Ascending aorta (tissue), 2 donors: ENCODE measurements at regions not wholly inside any gene's neighbourhood (a gene's known extent, or its start where the extent isn't known, plus 50 kb on each side); places are given as distances from the start of the nearest gene placed in this dataset.

Experiments used
- DNase-seq, 2 donors: peaks; one replicate each; pipeline ENCODE4 v3.0.0-alpha.2; 2019; ENCODE audit warnings: low spot score in 2 of 2
- H3K27ac ChIP-seq, 2 donors: fragments of 200-600 bp; sonication (generic); one replicate each; pipeline ENCODE4 v1.5.1; 2016 to 2017; ENCODE audit warnings: mild to moderate bottlenecking in 1 of 2
- H3K27me3 ChIP-seq: fragments of 200-600 bp; sonication (generic); one replicate; pipeline ENCODE4 v1.5.1; 2017
- H3K36me3 ChIP-seq, 2 donors: fragments of 200-600 bp; sonication (generic); one replicate each; pipeline ENCODE4 v1.5.1; 2016
- H3K4me1 ChIP-seq, 2 donors: fragments of 200-600 bp; sonication (generic); one replicate each; pipeline ENCODE4 v1.5.1; 2016 to 2017; ENCODE audit warnings: mild to moderate bottlenecking in 1 of 2
- H3K4me3 ChIP-seq, 2 donors: fragments of 200-600 bp; sonication (generic); one replicate each; pipeline ENCODE4 v1.5.1; 2016 to 2017; ENCODE audit warnings: mild to moderate bottlenecking in 1 of 2
- H3K9me3 ChIP-seq, 2 donors: fragments of 200-600 bp; sonication (generic); one replicate each; pipeline ENCODE4 v1.5.1; 2016
- CTCF ChIP-seq, 3 experiments: fragments of 200-600 bp in 2 of 3; fragments of 450-650 bp in 1 of 3; sonication (generic) in 2 of 3; IDR thresholded peaks; one replicate each; pipeline ENCODE4 v1.5.1; 2016 to 2019; ENCODE audit warnings: antibody characterized with exemption in 3 of 3, mild to moderate bottlenecking in 1 of 3, moderate library complexity in 1 of 3
- intact Hi-C: fragments of 100-400 bp; cut with DNase I; formaldehyde crosslinking; loops from one replicate; pipeline ENCODE4 v1.15.1; 2023

GRCh38 chr6:151738960-151739359 lies 68.5 kb upstream of the ESR1 start:
- no peak for DNase-seq
- Histone ChIP-seq H3K9me3 (no peaks in the 10 kb centered on the region), H3K27ac (no peak overlapping the region), H3K4me1 (no peaks in the 10 kb centered on the region), H3K36me3 (no peaks in the 10 kb centered on the region), H3K4me3 (no peak overlapping the region), H3K27me3 (no peaks in the 10 kb centered on the region)
- no peak for TF ChIP-seq CTCF (IDR thresholded peaks at IDR 0.05)
- intact Hi-C loops = no loop called here

- no peak for DNase-seq
- Histone ChIP-seq H3K27me3 (no peaks in the 10 kb centered on the region), H3K36me3 (no peaks in the 10 kb centered on the region), H3K4me1 (no peaks in the 10 kb centered on the region), H3K4me3 (no peak overlapping the region), H3K27ac (no peak overlapping the region), H3K9me3 (no peaks in the 10 kb centered on the region)
- TF ChIP-seq CTCF (IDR thresholded peaks at IDR 0.05) = no peak
- intact Hi-C loops = no loop called here
Measured at GRCh38 chr6:151740820-151741219, 66.7 kb upstream of the ESR1 start.

GRCh38 chr6:151747896-151748295 lies 59.6 kb upstream of the ESR1 start:
- no peak for TF ChIP-seq CTCF (IDR thresholded peaks at IDR 0.05)
- no peak overlapping the region for H3K4me3 ChIP-seq
- DNase-seq = no peak
- no peaks in the 10 kb centered on the region for H3K27me3 ChIP-seq
- H3K36me3 ChIP-seq = no peaks in the 10 kb centered on the region
- H3K9me3 ChIP-seq = no peaks in the 10 kb centered on the region
- H3K4me1 ChIP-seq = no peaks in the 10 kb centered on the region
- no peak overlapping the region for H3K27ac ChIP-seq
- intact Hi-C loops = no loop called here

- intact Hi-C loops = no loop called here
- no peak for DNase-seq
- Histone ChIP-seq H3K4me1 (no peaks in the 10 kb centered on the region), H3K9me3 (no peaks in the 10 kb centered on the region), H3K36me3 (no peaks in the 10 kb centered on the region), H3K27me3 (no peaks in the 10 kb centered on the region), H3K4me3 (no peak overlapping the region), H3K27ac (no peak overlapping the region)
- TF ChIP-seq CTCF (IDR thresholded peaks at IDR 0.05) = no peak
Measured at GRCh38 chr6:151749341-151749740, 58.1 kb upstream of the ESR1 start.

- Histone ChIP-seq H3K36me3 (no peaks in the 10 kb centered on the region), H3K27ac (no peak overlapping the region), H3K27me3 (no peaks in the 10 kb centered on the region), H3K9me3 (no peaks in the 10 kb centered on the region), H3K4me1 (peaks cover 0 to 13% of the 10 kb centered on the region in 2 donors), H3K4me3 (no peak overlapping the region)
- TF ChIP-seq CTCF (IDR thresholded peaks at IDR 0.05) = no peak
- intact Hi-C loops = no loop called here
- DNase-seq = no peak
Measured at GRCh38 chr6:151753581-151753980, 53.9 kb upstream of the ESR1 start.

- TF ChIP-seq CTCF (IDR thresholded peaks at IDR 0.05) = no peak
- Histone ChIP-seq H3K4me1 (peaks cover 0 to 13% of the 10 kb centered on the region in 2 donors), H3K27ac (peak overlapping the region; percentile 2 to 34), H3K4me3 (no peak overlapping the region), H3K27me3 (no peaks in the 10 kb centered on the region), H3K9me3 (no peaks in the 10 kb centered on the region), H3K36me3 (no peaks in the 10 kb centered on the region)
- intact Hi-C loops = no loop called here
- DNase-seq = no peak
Measured at GRCh38 chr6:151757506-151757955, 50.0 kb upstream of the ESR1 start.
